D721Med (cell line): ENCODE measurements at regions not wholly inside any gene's neighbourhood (a gene's known extent, or its start where the extent isn't known, plus 50 kb on each side); places are given as distances from the start of the nearest gene placed in this dataset.

Source experiments
- DNase-seq: peaks from one replicate; pipeline ENCODE4 v3.0.0; 2011; ENCODE audit warnings: low spot score; ENCODE audit not compliant: insufficient read length
- FAIRE-seq: peaks from 2 replicates; lab custom pipeline; 2011; peaks lifted over from hg19 to GRCh38; lab: Jason Lieb, UNC
- TF ChIP-seq, protein P1 (sequence below): IDR thresholded peaks from 2 replicates; pipeline ENCODE4 v1.5.1; 2012; ENCODE audit warnings: mild to moderate bottlenecking, control low read depth; ENCODE audit not compliant: insufficient read depth; ENCODE audit errors: missing control alignments

- TF ChIP-seq, protein P1, sequence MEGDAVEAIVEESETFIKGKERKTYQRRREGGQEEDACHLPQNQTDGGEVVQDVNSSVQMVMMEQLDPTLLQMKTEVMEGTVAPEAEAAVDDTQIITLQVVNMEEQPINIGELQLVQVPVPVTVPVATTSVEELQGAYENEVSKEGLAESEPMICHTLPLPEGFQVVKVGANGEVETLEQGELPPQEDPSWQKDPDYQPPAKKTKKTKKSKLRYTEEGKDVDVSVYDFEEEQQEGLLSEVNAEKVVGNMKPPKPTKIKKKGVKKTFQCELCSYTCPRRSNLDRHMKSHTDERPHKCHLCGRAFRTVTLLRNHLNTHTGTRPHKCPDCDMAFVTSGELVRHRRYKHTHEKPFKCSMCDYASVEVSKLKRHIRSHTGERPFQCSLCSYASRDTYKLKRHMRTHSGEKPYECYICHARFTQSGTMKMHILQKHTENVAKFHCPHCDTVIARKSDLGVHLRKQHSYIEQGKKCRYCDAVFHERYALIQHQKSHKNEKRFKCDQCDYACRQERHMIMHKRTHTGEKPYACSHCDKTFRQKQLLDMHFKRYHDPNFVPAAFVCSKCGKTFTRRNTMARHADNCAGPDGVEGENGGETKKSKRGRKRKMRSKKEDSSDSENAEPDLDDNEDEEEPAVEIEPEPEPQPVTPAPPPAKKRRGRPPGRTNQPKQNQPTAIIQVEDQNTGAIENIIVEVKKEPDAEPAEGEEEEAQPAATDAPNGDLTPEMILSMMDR: no peak
- FAIRE-seq (no peak), DNase-seq (no peak)
Observed at GRCh38 chr20:11591965-11592364, 325.7 kb upstream of the BTBD3 start.

DNA sequence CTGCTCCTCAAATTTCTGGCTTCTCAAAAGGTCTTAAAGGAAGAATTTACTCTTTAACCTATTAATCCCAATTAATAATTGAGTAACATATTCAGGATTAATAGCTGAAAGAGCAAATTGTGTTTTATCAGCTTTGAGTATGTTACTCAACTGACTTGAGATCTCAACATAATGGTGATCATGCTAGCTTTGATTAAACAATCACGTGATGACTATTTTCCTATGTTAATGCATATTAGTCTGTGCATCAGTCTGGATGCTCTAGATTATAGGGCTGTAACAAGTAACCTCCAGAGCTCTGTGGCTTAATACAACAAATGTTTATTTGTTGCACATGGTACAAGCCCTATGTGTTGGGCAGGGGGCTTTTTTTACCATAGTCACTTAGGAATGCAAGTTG is 313.4 kb upstream of the BTBD3 start:
- DNase-seq: no peak
- TF ChIP-seq, protein P1: no peak
- FAIRE-seq: no peak

DNA sequence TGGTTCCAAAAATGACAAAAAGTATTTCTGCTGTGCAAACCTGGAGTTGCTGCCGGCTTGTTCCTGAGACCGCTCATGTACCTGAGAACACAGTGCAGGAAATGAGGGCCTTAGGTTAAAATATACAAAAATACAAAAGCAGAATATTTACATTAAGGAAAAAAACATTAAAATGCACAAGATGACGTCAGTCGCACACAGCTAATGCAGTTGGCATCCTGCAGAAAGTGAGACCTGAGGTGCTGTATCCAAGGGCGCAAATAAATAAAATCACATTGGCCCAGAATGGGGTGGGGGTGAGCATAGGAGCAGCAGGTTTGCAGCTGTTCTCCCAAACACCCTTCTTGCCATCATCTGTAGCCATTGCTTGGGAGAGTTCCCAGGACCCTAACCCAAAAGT is 310.6 kb upstream of the BTBD3 start:
- TF ChIP-seq, protein P1: no peak
- FAIRE-seq (no peak), DNase-seq (no peak)

DNA sequence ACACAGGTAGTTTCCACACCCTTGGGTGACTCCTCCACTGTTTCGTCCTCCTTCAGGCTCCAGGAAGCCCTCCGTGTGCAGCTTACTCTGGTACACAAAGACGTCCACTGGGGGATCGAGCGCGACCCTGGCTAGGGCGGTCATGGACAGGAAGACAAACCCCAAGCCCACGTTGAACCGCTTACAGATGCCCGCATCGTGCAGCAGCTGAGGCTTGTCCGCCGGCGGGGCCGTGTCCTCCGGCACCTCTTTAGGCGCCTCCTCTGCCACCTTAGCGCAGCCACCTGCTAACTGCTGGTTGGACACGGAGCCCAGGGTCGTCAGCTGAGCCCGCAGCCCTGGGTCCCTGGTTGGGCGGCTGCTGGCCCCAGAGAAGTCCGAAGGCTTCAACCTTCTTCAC is 309.0 kb upstream of the BTBD3 start:
- DNase-seq (no peak), FAIRE-seq (no peak)
- TF ChIP-seq, protein P1: no peak

DNA sequence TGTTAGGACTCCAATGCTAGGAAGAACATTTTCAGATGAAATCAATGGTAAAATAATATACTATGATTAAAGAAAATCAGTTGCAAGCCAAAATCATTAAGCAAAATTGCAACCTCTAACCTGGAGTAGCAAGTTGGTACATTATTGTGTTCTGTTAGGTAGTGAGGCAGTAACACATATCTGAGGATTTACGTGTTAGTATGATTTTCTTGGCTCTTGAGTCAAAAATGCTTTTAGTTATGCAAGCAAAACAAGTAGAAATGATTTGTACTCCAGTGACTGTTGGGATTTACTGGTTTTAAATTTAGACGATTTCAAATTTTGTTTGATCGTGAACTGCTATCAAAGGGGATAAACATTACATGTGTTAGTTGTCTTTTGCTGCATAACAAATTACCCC is 293.0 kb upstream of the BTBD3 start:
- DNase-seq: no peak
- FAIRE-seq: no peak

GRCh38 chr20:11626551-11626950 is 291.1 kb upstream of the BTBD3 start:
- no peak for FAIRE-seq
- no peak for DNase-seq
- TF ChIP-seq, protein P1: no peak

More for the DNA sequence above, 293.0 kb upstream of the BTBD3 start:
- TF ChIP-seq, protein P1: no peak

DNA sequence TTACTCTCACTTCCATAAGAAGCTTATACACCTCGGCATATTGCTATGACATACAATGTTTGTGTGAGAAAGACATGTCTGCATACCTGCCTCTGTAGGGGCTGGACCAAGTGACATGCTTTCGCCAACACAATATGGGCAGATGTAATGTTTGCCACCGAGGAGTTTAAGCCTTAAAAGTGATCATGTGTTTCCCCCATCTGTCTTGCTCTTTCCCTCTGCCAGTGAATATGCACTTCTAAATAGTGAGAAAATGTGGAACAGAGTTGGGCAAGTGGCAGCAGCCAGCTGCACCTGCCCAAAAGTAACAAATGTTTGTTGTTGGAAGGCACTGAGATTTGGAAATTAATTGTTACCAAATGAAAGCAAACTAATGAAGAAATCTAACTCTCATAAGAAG is 274.8 kb upstream of the BTBD3 start:
- TF ChIP-seq, protein P1: no peak
- no peak for FAIRE-seq
- DNase-seq: no peak
